ENCODE measurements at regions not wholly inside any gene's neighbourhood (a gene's known extent, or its start where the extent isn't known, plus 50 kb on each side); places are given as distances from the start of the nearest gene placed in this dataset.

GRCh38 chr2:16260041-16260830 lies 319.9 kb downstream of the MYCN start:
- no peak overlapping the region for H3K4me2 ChIP-seq (replicated peaks; ENCODE audit: low read depth, low read length, poor library complexity, severe bottlenecking)
- WGBS (ENCODE audit: insufficient coverage), result 97% methylated on average over 3 of the region's 9 CpGs
- no peak overlapping the region for H3K9ac ChIP-seq (ENCODE audit: low read length)
- H4K20me1 ChIP-seq (ENCODE audit: control insufficient read depth, insufficient read depth, low read length, poor library complexity, severe bottlenecking), result no peaks in the 10 kb centered on the region
- no peaks in the 10 kb centered on the region for H3K4me1 Mint-ChIP-seq
- no peak overlapping the region for H2AFZ ChIP-seq (ENCODE audit: insufficient read depth, low read depth, low read length, poor library complexity, severe bottlenecking)
- intact Hi-C loops (cut with micrococcal nuclease), result no loop called here
- no peaks in the 10 kb centered on the region for H3K36me3 ChIP-seq (replicated peaks in 1 of 2; ENCODE audit: control extremely low read depth in 1 of 2, control insufficient read depth in 1 of 2, extremely low read depth in 1 of 2, insufficient read depth in 2 of 2, low read length in 1 of 2)
- H3K9me3 ChIP-seq (ENCODE audit: control extremely low read depth in 1 of 3, control insufficient read depth in 2 of 3, insufficient read depth in 1 of 3, low read length in 2 of 3), result no peaks in the 10 kb centered on the region
- H3K79me2 ChIP-seq (ENCODE audit: control insufficient read depth, insufficient read depth, low read length), result no peaks in the 10 kb centered on the region
- H3K4me3 ChIP-seq (ENCODE audit: control extremely low read depth in 1 of 5, extremely low read depth in 1 of 5, insufficient read depth in 1 of 5, low read depth in 2 of 5, low read length in 4 of 5), result no peak overlapping the region
- TF ChIP-seq CTCF (IDR thresholded peaks at IDR 0.05) (no peak), EZH2 (IDR thresholded peaks at IDR 0.05; ENCODE audit: borderline replicate concordance, insufficient read depth, low read depth, low read length, poor library complexity, severe bottlenecking) (no peak)
- no peak overlapping the region for H3K27ac Mint-ChIP-seq
- H3K27me3 ChIP-seq (replicated peaks in 1 of 4; ENCODE audit: control extremely low read depth in 1 of 4, control insufficient read depth in 3 of 4, insufficient read depth in 4 of 4, low read length in 3 of 4), result peaks cover 0 to 5% (median 0%) of the 10 kb centered on the region in 4 experiments
- DNase-seq (no peak), ATAC-seq (ENCODE audit: low read depth) (no peak)
- ChIA-PET POLR2A (no interaction called here), CTCF (no interaction called here)
- H3K4me1 ChIP-seq (ENCODE audit: control insufficient read depth in 2 of 2, insufficient read depth in 2 of 2, low read length in 2 of 2), result no peaks in the 10 kb centered on the region
- H3K4me3 Mint-ChIP-seq, result no peak overlapping the region
- H3K9me3 Mint-ChIP-seq (ENCODE audit: insufficient read depth), result no peaks in the 10 kb centered on the region
- H3K27me3 Mint-ChIP-seq, result peaks cover 3% of the 10 kb centered on the region
- no peak overlapping the region for H3K27ac ChIP-seq (ENCODE audit: low read length in 2 of 2)

DNA sequence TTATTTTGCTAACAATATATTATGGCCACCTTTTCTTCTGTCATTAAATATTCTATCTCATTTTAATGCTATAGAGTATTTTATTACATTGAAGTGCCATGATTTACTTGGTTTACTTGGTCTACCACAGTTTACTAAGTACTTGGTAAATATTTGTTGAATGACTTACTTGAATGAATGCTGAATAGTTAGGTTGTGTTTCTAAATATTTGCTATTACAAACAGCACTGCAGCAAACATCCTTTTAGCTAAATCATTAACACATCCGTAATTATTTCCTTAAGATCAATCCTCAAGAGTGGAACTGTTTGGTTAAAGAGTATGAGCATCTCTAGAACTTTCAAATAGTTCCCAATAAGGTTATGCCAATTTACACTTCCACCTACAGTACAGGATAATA lies 318.7 kb downstream of the MYCN start:
- no peak overlapping the region for H3K4me3 Mint-ChIP-seq
- CTCF ChIA-PET, result no interaction called here
- no peak overlapping the region for H3K27ac Mint-ChIP-seq
- no peak overlapping the region for H2AFZ ChIP-seq (ENCODE audit: insufficient read depth, low read depth, low read length, poor library complexity, severe bottlenecking)
- no peaks in the 10 kb centered on the region for H3K9me3 ChIP-seq (ENCODE audit: control extremely low read depth in 1 of 3, control insufficient read depth in 2 of 3, insufficient read depth in 1 of 3, low read length in 2 of 3)
- intact Hi-C loops (cut with micrococcal nuclease), result no loop called here
- H3K9ac ChIP-seq (ENCODE audit: low read length), result no peak overlapping the region
- H3K4me2 ChIP-seq (replicated peaks; ENCODE audit: low read depth, low read length, poor library complexity, severe bottlenecking), result no peak overlapping the region
- no peaks in the 10 kb centered on the region for H3K4me1 ChIP-seq (ENCODE audit: control insufficient read depth in 2 of 2, insufficient read depth in 2 of 2, low read length in 2 of 2)
- no CpG with 5 or more reads among the region's 1 CpG for WGBS (ENCODE audit: insufficient coverage)
- POLR2A ChIA-PET, result no interaction called here
- no peak for ATAC-seq (ENCODE audit: low read depth)
- H3K27me3 ChIP-seq (replicated peaks in 1 of 4; ENCODE audit: control extremely low read depth in 1 of 4, control insufficient read depth in 3 of 4, insufficient read depth in 4 of 4, low read length in 3 of 4), result peaks cover 0 to 5% (median 0%) of the 10 kb centered on the region in 4 experiments
- no peaks in the 10 kb centered on the region for H3K36me3 ChIP-seq (replicated peaks in 1 of 2; ENCODE audit: control extremely low read depth in 1 of 2, control insufficient read depth in 1 of 2, extremely low read depth in 1 of 2, insufficient read depth in 2 of 2, low read length in 1 of 2)
- no peaks in the 10 kb centered on the region for H3K79me2 ChIP-seq (ENCODE audit: control insufficient read depth, insufficient read depth, low read length)
- no peak for DNase-seq
- no peak for TF ChIP-seq CTCF (IDR thresholded peaks at IDR 0.05)
- no peak for TF ChIP-seq EZH2 (IDR thresholded peaks at IDR 0.05; ENCODE audit: borderline replicate concordance, insufficient read depth, low read depth, low read length, poor library complexity, severe bottlenecking)
- H3K27ac ChIP-seq (ENCODE audit: low read length in 2 of 2), result no peak overlapping the region
- H3K4me3 ChIP-seq (ENCODE audit: control extremely low read depth in 1 of 5, extremely low read depth in 1 of 5, insufficient read depth in 1 of 5, low read depth in 2 of 5, low read length in 4 of 5), result no peak overlapping the region
- no peaks in the 10 kb centered on the region for H3K9me3 Mint-ChIP-seq (ENCODE audit: insufficient read depth)
- no peaks in the 10 kb centered on the region for H4K20me1 ChIP-seq (ENCODE audit: control insufficient read depth, insufficient read depth, low read length, poor library complexity, severe bottlenecking)
- H3K4me1 Mint-ChIP-seq, result no peaks in the 10 kb centered on the region
- peaks cover 8% of the 10 kb centered on the region for H3K27me3 Mint-ChIP-seq

All from B cell (primary cell).